Gastrocnemius medialis (tissue), 4 donors: ENCODE measurements at regions not wholly inside any gene's neighbourhood (a gene's known extent, or its start where the extent isn't known, plus 50 kb on each side); places are given as distances from the start of the nearest gene placed in this dataset.

Experiments
- ATAC-seq, 2 donors: fragments of 150-250 bp; one replicate each; pipeline ENCODE4 v1.9.1; 2016
- DNase-seq, 2 donors: peaks; one replicate each; pipeline ENCODE4 v3.0.0-alpha.2; 2019
- H3K27ac ChIP-seq, 4 donors: fragments of 200-600 bp; sonication (generic); 1 replicate in 1 of 4; 2 replicates in 3 of 4; pipeline ENCODE4 v1.5.1; 2016 to 2018; ENCODE audit warnings: mild to moderate bottlenecking in 2 of 4, moderate library complexity in 1 of 4
- H3K27me3 ChIP-seq, 3 donors: fragments of 200-600 bp; sonication (generic) in 2 of 3; 1 replicate in 1 of 3; 2 replicates in 2 of 3; pipeline versions ENCODE4 v1.5.1 to v1.6.0; 2016 to 2019; ENCODE audit warnings: mild to moderate bottlenecking in 1 of 3, moderate library complexity in 1 of 3
- H3K36me3 ChIP-seq, 2 donors: fragments of 200-600 bp; sonication (generic) in 1 of 2; one replicate each; pipeline ENCODE4 v1.5.1; 2017 to 2018
- H3K4me1 ChIP-seq, 2 donors: fragments of 200-600 bp; sonication (generic) in 1 of 2; one replicate each; pipeline ENCODE4 v1.5.1; 2016 to 2017; ENCODE audit warnings: mild to moderate bottlenecking in 2 of 2
- H3K4me3 ChIP-seq, 4 donors: fragments of 200-600 bp; sonication (generic) in 3 of 4; 1 replicate in 1 of 4; 2 replicates in 3 of 4; pipeline ENCODE4 v1.5.1; 2016 to 2019; ENCODE audit warnings: mild to moderate bottlenecking in 2 of 4
- H3K9me3 ChIP-seq, 3 donors: fragments of 200-600 bp; sonication (generic) in 2 of 3; 1 replicate in 1 of 3; 2 replicates in 2 of 3; pipeline ENCODE4 v1.5.1; 2016 to 2019
- CTCF ChIP-seq, 5 experiments: fragments of 450-650 bp in 3 of 5; fragments of 200-600 bp in 2 of 5; sonication (generic) in 2 of 5; IDR thresholded peaks in 4 of 5; conservative IDR thresholded peaks in 1 of 5; 1 replicate in 4 of 5; 2 replicates in 1 of 5; pipeline ENCODE4 v1.5.1; 2016 to 2019; ENCODE audit warnings: antibody characterized with exemption in 5 of 5, mild to moderate bottlenecking in 3 of 5, moderate library complexity in 3 of 5
- POLR2A ChIP-seq, 2 donors: fragments of 450-650 bp; IDR thresholded peaks; one replicate each; pipeline ENCODE4 v1.6.1; 2017; ENCODE audit warnings: antibody characterized with exemption in 2 of 2, mild to moderate bottlenecking in 2 of 2, moderate library complexity in 2 of 2
- in situ Hi-C, 4 donors: fragments of 200-750 bp; cut with MboI; loops; one replicate each; pipeline versions ENCODE4 v1.15.0 to v1.8.0; 2017; ENCODE audit warnings: low sequenced_read_pairs in 4 of 4
- intact Hi-C: fragments of 100-400 bp; cut with DNase I; formaldehyde crosslinking; loops from one replicate; pipeline ENCODE4 v1.15.1; 2023; ENCODE audit warnings: low total_unique reads

- H3K4me3 ChIP-seq: no peak overlapping the region
- DNase-seq (no peak), ATAC-seq (no peak)
- in situ Hi-C loops (no loop called here), intact Hi-C loops (no loop called here)
- no peaks in the 10 kb centered on the region for H3K36me3 ChIP-seq
- no peaks in the 10 kb centered on the region for H3K4me1 ChIP-seq
- H3K27ac ChIP-seq: no peak overlapping the region
- no peak for TF ChIP-seq CTCF (IDR thresholded peaks at IDR 0.05 in 4 of 5, conservative IDR thresholded peaks at IDR 0.05 in 1 of 5)
- no peak for TF ChIP-seq POLR2A (IDR thresholded peaks at IDR 0.05)
- no peaks in the 10 kb centered on the region for H3K9me3 ChIP-seq
- H3K27me3 ChIP-seq: no peaks in the 10 kb centered on the region
Observed at GRCh38 chr2:145731467-145731866, 1211.5 kb upstream of the ZEB2 start.

- TF ChIP-seq POLR2A (IDR thresholded peaks at IDR 0.05): no peak
- no peak for TF ChIP-seq CTCF (IDR thresholded peaks at IDR 0.05 in 4 of 5, conservative IDR thresholded peaks at IDR 0.05 in 1 of 5)
- in situ Hi-C loops: no loop called here
- intact Hi-C loops: no loop called here
- Histone ChIP-seq H3K4me1 (no peaks in the 10 kb centered on the region), H3K27me3 (no peaks in the 10 kb centered on the region), H3K9me3 (no peaks in the 10 kb centered on the region), H3K36me3 (no peaks in the 10 kb centered on the region), H3K4me3 (no peak overlapping the region), H3K27ac (no peak overlapping the region)
- DNase-seq (no peak), ATAC-seq (no peak)
Observed at GRCh38 chr2:145729993-145730770, 1210.3 kb upstream of the ZEB2 start.

- Histone ChIP-seq H3K4me3 (no peak overlapping the region), H3K27ac (no peak overlapping the region), H3K27me3 (no peaks in the 10 kb centered on the region), H3K4me1 (no peaks in the 10 kb centered on the region), H3K9me3 (no peaks in the 10 kb centered on the region), H3K36me3 (no peaks in the 10 kb centered on the region)
- intact Hi-C loops: no loop called here
- in situ Hi-C loops: no loop called here
- ATAC-seq (no peak), DNase-seq (no peak)
- TF ChIP-seq POLR2A (IDR thresholded peaks at IDR 0.05): no peak
- TF ChIP-seq CTCF (IDR thresholded peaks at IDR 0.05 in 4 of 5, conservative IDR thresholded peaks at IDR 0.05 in 1 of 5): no peak
Observed at GRCh38 chr2:145729481-145729880, 1209.6 kb upstream of the ZEB2 start.

GRCh38 chr2:145728511-145728910 is 1208.6 kb upstream of the ZEB2 start:
- no peaks in the 10 kb centered on the region for H3K36me3 ChIP-seq
- no peak overlapping the region for H3K4me3 ChIP-seq
- TF ChIP-seq POLR2A (IDR thresholded peaks at IDR 0.05): no peak
- no peak for TF ChIP-seq CTCF (IDR thresholded peaks at IDR 0.05 in 4 of 5, conservative IDR thresholded peaks at IDR 0.05 in 1 of 5)
- DNase-seq (no peak), ATAC-seq (no peak)
- no peaks in the 10 kb centered on the region for H3K27me3 ChIP-seq
- intact Hi-C loops (no loop called here), in situ Hi-C loops (no loop called here)
- H3K4me1 ChIP-seq: no peaks in the 10 kb centered on the region
- no peaks in the 10 kb centered on the region for H3K9me3 ChIP-seq
- H3K27ac ChIP-seq: no peak overlapping the region

- no peak overlapping the region for H3K4me3 ChIP-seq
- intact Hi-C loops (no loop called here), in situ Hi-C loops (no loop called here)
- H3K4me1 ChIP-seq: no peaks in the 10 kb centered on the region
- ATAC-seq (no peak), DNase-seq (no peak)
- TF ChIP-seq POLR2A (IDR thresholded peaks at IDR 0.05) (no peak), CTCF (IDR thresholded peaks at IDR 0.05 in 4 of 5, conservative IDR thresholded peaks at IDR 0.05 in 1 of 5) (no peak)
- H3K27me3 ChIP-seq: no peaks in the 10 kb centered on the region
- no peak overlapping the region for H3K27ac ChIP-seq
- no peaks in the 10 kb centered on the region for H3K36me3 ChIP-seq
- H3K9me3 ChIP-seq: no peaks in the 10 kb centered on the region
Observed at GRCh38 chr2:145725876-145726275, 1206.0 kb upstream of the ZEB2 start.
